ENCODE measurements at regions not wholly inside any gene's neighbourhood (a gene's known extent, or its start where the extent isn't known, plus 50 kb on each side); places are given as distances from the start of the nearest gene placed in this dataset.

GRCh38 chr16:59116744-59117143 is 382.6 kb upstream of the GOT2 start:
- H3K4me3 ChIP-seq: no peak overlapping the region
- POLR2A ChIA-PET: no interaction called here
- ATAC-seq: no peak
- CTCF ChIA-PET: no interaction called here
- peaks cover 19% of the 10 kb centered on the region for H3K4me1 ChIP-seq
- no peak overlapping the region for H3K27ac ChIP-seq
- no peak for FAIRE-seq
- no peaks in the 10 kb centered on the region for H3K9me3 ChIP-seq
- no peak for DNase-seq (ENCODE audit: low read depth in 1 of 2, low spot score in 1 of 2)
- no peak overlapping the region for H3K4me2 ChIP-seq
- TF ChIP-seq, protein P1, sequence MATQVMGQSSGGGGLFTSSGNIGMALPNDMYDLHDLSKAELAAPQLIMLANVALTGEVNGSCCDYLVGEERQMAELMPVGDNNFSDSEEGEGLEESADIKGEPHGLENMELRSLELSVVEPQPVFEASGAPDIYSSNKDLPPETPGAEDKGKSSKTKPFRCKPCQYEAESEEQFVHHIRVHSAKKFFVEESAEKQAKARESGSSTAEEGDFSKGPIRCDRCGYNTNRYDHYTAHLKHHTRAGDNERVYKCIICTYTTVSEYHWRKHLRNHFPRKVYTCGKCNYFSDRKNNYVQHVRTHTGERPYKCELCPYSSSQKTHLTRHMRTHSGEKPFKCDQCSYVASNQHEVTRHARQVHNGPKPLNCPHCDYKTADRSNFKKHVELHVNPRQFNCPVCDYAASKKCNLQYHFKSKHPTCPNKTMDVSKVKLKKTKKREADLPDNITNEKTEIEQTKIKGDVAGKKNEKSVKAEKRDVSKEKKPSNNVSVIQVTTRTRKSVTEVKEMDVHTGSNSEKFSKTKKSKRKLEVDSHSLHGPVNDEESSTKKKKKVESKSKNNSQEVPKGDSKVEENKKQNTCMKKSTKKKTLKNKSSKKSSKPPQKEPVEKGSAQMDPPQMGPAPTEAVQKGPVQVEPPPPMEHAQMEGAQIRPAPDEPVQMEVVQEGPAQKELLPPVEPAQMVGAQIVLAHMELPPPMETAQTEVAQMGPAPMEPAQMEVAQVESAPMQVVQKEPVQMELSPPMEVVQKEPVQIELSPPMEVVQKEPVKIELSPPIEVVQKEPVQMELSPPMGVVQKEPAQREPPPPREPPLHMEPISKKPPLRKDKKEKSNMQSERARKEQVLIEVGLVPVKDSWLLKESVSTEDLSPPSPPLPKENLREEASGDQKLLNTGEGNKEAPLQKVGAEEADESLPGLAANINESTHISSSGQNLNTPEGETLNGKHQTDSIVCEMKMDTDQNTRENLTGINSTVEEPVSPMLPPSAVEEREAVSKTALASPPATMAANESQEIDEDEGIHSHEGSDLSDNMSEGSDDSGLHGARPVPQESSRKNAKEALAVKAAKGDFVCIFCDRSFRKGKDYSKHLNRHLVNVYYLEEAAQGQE (IDR thresholded peaks at IDR 0.05): no peak
- TF ChIP-seq RCOR1 (IDR thresholded peaks at IDR 0.05; ENCODE audit: low read depth, low read length): no peak
- 46% methylated on average over 2 of the region's 2 CpGs for WGBS (ENCODE audit: missing lambda C conversion rate)

GRCh38 chr16:59114790-59115189 is 380.7 kb upstream of the GOT2 start:
- Histone ChIP-seq H3K9me3 (no peaks in the 10 kb centered on the region), H3K4me2 (peak overlapping the region; percentile 44), H3K4me1 (peaks cover 14% of the 10 kb centered on the region), H3K27ac (no peak overlapping the region), H3K4me3 (no peak overlapping the region)
- ATAC-seq (peak in 1 of 2 experiments; percentile 86; a peak in 3 of 6 replicates), FAIRE-seq (no peak), DNase-seq (ENCODE audit: low read depth in 1 of 2, low spot score in 1 of 2) (peak in 1 of 2 experiments; percentile 40)
- CTCF ChIA-PET: interaction anchor here (0.6 to 1.0 kb wide), 2 partner anchors 55 to 741 kb away, joined by 3 to 4 read pairs; no protein-coding TSS in a partner anchor
- TF ChIP-seq JUNB (IDR thresholded peaks at IDR 0.05) (0 out of 2 replicates have a peak, but pooled peaks have one; percentile 19), SREBF2 (IDR thresholded peaks at IDR 0.05) (no peak), FOSL2 (IDR thresholded peaks at IDR 0.05) (no peak), FOSL2 (CRISPR knock-in tag; IDR thresholded peaks at IDR 0.05) (peak; percentile 59), RAD21 (conservative IDR thresholded peaks at IDR 0.05 in 1 of 2, IDR thresholded peaks at IDR 0.05 in 1 of 2) (no peak), KDM5A (IDR thresholded peaks at IDR 0.05) (no peak), ZFP36 (IDR thresholded peaks at IDR 0.05; ENCODE audit: borderline replicate concordance, partially characterized antibody) (no peak)
- POLR2A ChIA-PET: no interaction called here
- WGBS (ENCODE audit: missing lambda C conversion rate): 4% methylated on average over 1 of the region's 1 CpG

DNA sequence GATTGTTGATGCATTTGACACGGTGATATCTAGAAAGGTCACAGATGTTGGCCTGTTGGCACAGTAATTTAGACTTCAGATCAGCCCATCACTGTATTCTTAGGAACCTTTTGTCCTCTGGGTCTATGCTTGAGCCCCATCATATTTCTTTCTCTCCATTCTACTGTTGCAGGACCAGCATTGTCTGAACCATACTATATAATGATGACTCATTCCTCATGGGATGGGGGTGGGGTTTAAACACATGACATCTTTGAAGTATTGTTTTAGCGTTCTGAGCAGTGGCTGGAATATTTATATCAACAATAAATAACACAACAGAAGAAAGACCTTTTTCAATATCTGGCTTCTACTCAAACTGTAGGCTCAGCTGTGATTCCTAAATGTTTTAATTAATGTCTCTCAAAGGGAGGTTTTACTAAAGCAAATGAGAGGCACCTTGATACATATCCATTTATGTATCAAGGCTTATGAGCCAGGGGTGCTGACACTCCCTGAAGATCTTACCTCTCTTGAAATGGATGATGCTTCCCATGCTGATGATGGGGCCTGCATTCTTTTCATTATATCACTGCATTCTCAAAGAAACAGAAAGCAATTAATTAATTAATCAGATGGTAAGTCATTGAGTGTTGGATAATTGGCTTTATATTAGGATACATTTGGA is 379.0 kb upstream of the GOT2 start:
- no peak overlapping the region for H3K4me2 ChIP-seq
- no peak overlapping the region for H3K4me3 ChIP-seq
- H3K9me3 ChIP-seq: no peaks in the 10 kb centered on the region
- ChIA-PET CTCF (no interaction called here), POLR2A (no interaction called here)
- peaks cover 14% of the 10 kb centered on the region for H3K4me1 ChIP-seq
- ATAC-seq (no peak), DNase-seq (ENCODE audit: low read depth in 1 of 2, low spot score in 1 of 2) (no peak), FAIRE-seq (no peak)
- TF ChIP-seq JUN (IDR thresholded peaks at IDR 0.05) (no peak), EHF (CRISPR knock-in tag; IDR thresholded peaks at IDR 0.05) (no peak), FOSL2 (IDR thresholded peaks at IDR 0.05) (no peak), FOSL2 (CRISPR knock-in tag; IDR thresholded peaks at IDR 0.05) (peak; percentile 55; the same call in 1 of the 2 replicates), HOXA7 (CRISPR knock-in tag; IDR thresholded peaks at IDR 0.05) (no peak)
- H3K27ac ChIP-seq: no peak overlapping the region
- 52% methylated on average over 2 of the region's 2 CpGs for WGBS (ENCODE audit: missing lambda C conversion rate)

DNA sequence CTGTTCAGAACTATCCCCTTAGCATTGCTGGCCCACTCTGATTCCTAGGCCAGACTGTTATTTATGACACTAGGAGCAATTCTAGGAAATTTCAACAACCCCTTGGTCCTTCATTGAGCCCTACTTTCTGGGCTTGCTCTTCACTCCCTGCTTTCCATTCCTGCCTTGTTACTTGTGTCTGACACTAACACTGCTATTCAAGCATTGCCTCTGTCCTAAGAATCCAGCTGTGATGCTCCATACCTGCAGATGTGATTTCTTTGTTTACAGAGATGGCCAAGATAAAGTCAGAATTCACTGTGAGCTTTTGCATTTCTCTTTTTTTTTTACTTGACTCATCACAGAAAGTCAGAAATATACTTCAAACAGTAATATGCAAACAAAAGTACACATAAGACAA is 377.2 kb upstream of the GOT2 start:
- H3K9me3 ChIP-seq: no peaks in the 10 kb centered on the region
- DNase-seq (ENCODE audit: low read depth in 1 of 2, low spot score in 1 of 2) (no peak), FAIRE-seq (no peak), ATAC-seq (no peak)
- H3K4me3 ChIP-seq: no peak overlapping the region
- CTCF ChIA-PET: no interaction called here
- peaks cover 14% of the 10 kb centered on the region for H3K4me1 ChIP-seq
- no peak overlapping the region for H3K4me2 ChIP-seq
- POLR2A ChIA-PET: no interaction called here
- TF ChIP-seq POLR2A (IDR thresholded peaks at IDR 0.05; ENCODE audit: low read length) (no peak), GATA3 (IDR thresholded peaks at IDR 0.05; ENCODE audit: borderline replicate concordance) (peak; percentile 40)
- H3K27ac ChIP-seq: no peak overlapping the region
